ENCODE measurements at regions not wholly inside any gene's neighbourhood (a gene's known extent, or its start where the extent isn't known, plus 50 kb on each side); places are given as distances from the start of the nearest gene placed in this dataset.
A peak's percentile ranks its signal among the peaks of the same experiment; 100 is the strongest.

DNA sequence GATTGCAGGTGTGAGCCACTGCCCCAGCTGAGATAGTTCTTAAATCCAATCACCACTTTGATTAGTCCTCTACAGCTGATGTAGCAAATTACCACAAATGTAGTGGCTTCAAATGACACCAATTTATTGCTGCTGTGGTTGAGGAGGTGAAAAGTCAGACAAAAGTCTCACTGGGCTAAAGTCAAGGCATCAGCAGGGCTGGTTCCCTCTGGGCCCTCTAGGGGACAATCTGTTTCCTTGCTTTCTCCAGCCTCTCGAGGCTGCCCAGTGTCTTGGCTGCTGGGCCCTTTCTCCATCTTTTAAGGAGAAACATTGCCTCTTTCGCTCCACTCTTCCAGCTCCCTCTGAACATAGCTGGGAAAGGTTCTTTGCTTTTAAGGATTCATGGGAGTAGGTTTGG, 50.5 kb upstream of the SHANK2 start:
- TF ChIP-seq CTCF (conservative IDR thresholded peaks at IDR 0.05; ENCODE audit: low read length) = 0 out of 2 replicates have a peak, but pooled peaks have one; percentile 25
- no peak for TF ChIP-seq EZH2phosphoT487 (IDR thresholded peaks at IDR 0.05; ENCODE audit: borderline replicate concordance, low read depth, low read length)
